ENCODE measurements at regions not wholly inside any gene's neighbourhood (a gene's known extent, or its start where the extent isn't known, plus 50 kb on each side); places are given as distances from the start of the nearest gene placed in this dataset.

DNA sequence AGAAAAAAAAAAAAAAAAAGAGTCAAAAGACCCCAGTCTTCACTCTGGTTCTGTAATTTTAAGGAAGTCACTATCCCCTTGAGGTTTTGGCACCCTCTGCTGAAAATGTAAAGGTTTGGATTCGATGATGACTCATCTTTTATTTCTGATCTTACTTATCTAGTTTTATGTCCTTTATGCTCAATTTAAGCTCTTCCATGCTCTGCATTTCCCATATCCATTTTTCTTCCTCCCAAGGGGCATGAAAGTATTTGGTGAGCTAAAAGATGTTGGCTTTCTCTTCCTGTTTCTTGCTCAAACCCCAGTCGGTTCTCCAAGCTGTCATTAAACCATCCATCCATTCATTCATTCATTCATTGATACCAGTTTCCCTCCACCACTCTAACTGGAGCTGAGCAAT is 61.0 kb upstream of the CDON start:
- Histone ChIP-seq H2BK15ac (ENCODE audit: low read depth, low read length) (no peak overlapping the region), H2AFZ (ENCODE audit: low read length) (no peak overlapping the region), H2AK5ac (ENCODE audit: insufficient read length, low read length) (no peak overlapping the region), H3K27me3 (ENCODE audit: insufficient read depth, low read length) (no peaks in the 10 kb centered on the region), H3K23ac (ENCODE audit: insufficient read length, low read depth, low read length) (no peak overlapping the region), H3K4ac (ENCODE audit: low read depth, low read length) (no peak overlapping the region), H3K9ac (ENCODE audit: extremely low read depth, insufficient read length, low read length) (no peak overlapping the region), H4K20me1 (ENCODE audit: control insufficient read depth, insufficient read depth, insufficient read length) (no peaks in the 10 kb centered on the region), H3K14ac (ENCODE audit: insufficient read depth, low read length) (no peak overlapping the region), H2BK12ac (ENCODE audit: insufficient read length, low read depth, low read length) (no peak overlapping the region), H3K23me2 (ENCODE audit: insufficient read length, low read depth, low read length, poor library complexity, severe bottlenecking) (no peaks in the 10 kb centered on the region), H3K79me2 (ENCODE audit: insufficient read depth, low read length) (no peaks in the 10 kb centered on the region), H2BK120ac (ENCODE audit: low read depth, low read length, poor library complexity, severe bottlenecking) (no peak overlapping the region), H3K56ac (ENCODE audit: insufficient read length, low read depth, low read length) (no peak overlapping the region), H3K9me3 (ENCODE audit: control insufficient read depth, low read depth, low read length) (no peaks in the 10 kb centered on the region), H2BK20ac (ENCODE audit: low read depth, low read length, poor library complexity, severe bottlenecking) (no peak overlapping the region), H4K8ac (replicated peaks; ENCODE audit: insufficient read length, low read depth, low read length) (no peak overlapping the region), H3T11ph (ENCODE audit: low read length) (no peak overlapping the region), H4K5ac (ENCODE audit: insufficient read length, low read depth, low read length) (no peak overlapping the region), H3K4me2 (ENCODE audit: insufficient read depth, insufficient read length, low read length) (no peak overlapping the region), H3K18ac (ENCODE audit: insufficient read length, low read depth, low read length) (no peak overlapping the region), H3K4me1 (ENCODE audit: insufficient read depth, low read length) (0 out of 2 replicates have a peak, but pooled peaks cover 5% of the 10 kb centered on the region), H3K79me1 (ENCODE audit: insufficient read depth, low read depth, low read length, poor library complexity, severe bottlenecking) (no peaks in the 10 kb centered on the region), H3K27ac (ENCODE audit: insufficient read length, low read depth, low read length) (no peak overlapping the region), H4K91ac (ENCODE audit: insufficient read length, low read depth, low read length) (no peak overlapping the region), H2BK5ac (ENCODE audit: insufficient read length, low read length) (no peak overlapping the region)
- peaks cover 1% of the 10 kb centered on the region for H3K27me3 Mint-ChIP-seq (ENCODE audit: low read depth)
- H3K9me3 Mint-ChIP-seq, result no peaks in the 10 kb centered on the region
- H3K27ac Mint-ChIP-seq, result no peak overlapping the region
- no peak overlapping the region for H3K4me3 Mint-ChIP-seq
- no peak for DNase-seq
- H3K4me1 Mint-ChIP-seq, result peaks cover 20 to 24% of the 10 kb centered on the region in 2 experiments
- TF ChIP-seq, protein P1, sequence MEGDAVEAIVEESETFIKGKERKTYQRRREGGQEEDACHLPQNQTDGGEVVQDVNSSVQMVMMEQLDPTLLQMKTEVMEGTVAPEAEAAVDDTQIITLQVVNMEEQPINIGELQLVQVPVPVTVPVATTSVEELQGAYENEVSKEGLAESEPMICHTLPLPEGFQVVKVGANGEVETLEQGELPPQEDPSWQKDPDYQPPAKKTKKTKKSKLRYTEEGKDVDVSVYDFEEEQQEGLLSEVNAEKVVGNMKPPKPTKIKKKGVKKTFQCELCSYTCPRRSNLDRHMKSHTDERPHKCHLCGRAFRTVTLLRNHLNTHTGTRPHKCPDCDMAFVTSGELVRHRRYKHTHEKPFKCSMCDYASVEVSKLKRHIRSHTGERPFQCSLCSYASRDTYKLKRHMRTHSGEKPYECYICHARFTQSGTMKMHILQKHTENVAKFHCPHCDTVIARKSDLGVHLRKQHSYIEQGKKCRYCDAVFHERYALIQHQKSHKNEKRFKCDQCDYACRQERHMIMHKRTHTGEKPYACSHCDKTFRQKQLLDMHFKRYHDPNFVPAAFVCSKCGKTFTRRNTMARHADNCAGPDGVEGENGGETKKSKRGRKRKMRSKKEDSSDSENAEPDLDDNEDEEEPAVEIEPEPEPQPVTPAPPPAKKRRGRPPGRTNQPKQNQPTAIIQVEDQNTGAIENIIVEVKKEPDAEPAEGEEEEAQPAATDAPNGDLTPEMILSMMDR (conservative IDR thresholded peaks at IDR 0.05), result no peak
- H3K36me3 Mint-ChIP-seq (ENCODE audit: insufficient read depth in 1 of 3, low read depth in 3 of 3), result no peaks in the 10 kb centered on the region
- WGBS (ENCODE audit: extremely low coverage, insufficient read length, low lambda C conversion rate), result no CpG with 5 or more reads among the region's 2 CpGs

Measured in H9 (cell line).